Testis (tissue), 2 donors: ENCODE measurements at regions not wholly inside any gene's neighbourhood (a gene's known extent, or its start where the extent isn't known, plus 50 kb on each side); places are given as distances from the start of the nearest gene placed in this dataset.
"Not testable (repeated sequence)": the region's sequence is repeated elsewhere in the genome, so short reads cannot be mapped to it uniquely, and the experiment has no call there.

Source experiments
- POLR2A ChIP-seq: fragments of 450-650 bp; IDR thresholded peaks from one replicate; pipeline ENCODE4 v1.6.1; 2017; ENCODE audit warnings: antibody characterized with exemption, mild to moderate bottlenecking, moderate library complexity
- TF ChIP-seq, protein P1 (sequence below), 3 experiments: fragments of 450-650 bp in 2 of 3; fragments of 200-600 bp in 1 of 3; sonication (generic) in 1 of 3; IDR thresholded peaks; one replicate each; pipeline ENCODE4 v1.5.1; 2016 to 2019; ENCODE audit warnings: antibody characterized with exemption in 3 of 3, mild to moderate bottlenecking in 2 of 3, moderate library complexity in 1 of 3

DNA sequence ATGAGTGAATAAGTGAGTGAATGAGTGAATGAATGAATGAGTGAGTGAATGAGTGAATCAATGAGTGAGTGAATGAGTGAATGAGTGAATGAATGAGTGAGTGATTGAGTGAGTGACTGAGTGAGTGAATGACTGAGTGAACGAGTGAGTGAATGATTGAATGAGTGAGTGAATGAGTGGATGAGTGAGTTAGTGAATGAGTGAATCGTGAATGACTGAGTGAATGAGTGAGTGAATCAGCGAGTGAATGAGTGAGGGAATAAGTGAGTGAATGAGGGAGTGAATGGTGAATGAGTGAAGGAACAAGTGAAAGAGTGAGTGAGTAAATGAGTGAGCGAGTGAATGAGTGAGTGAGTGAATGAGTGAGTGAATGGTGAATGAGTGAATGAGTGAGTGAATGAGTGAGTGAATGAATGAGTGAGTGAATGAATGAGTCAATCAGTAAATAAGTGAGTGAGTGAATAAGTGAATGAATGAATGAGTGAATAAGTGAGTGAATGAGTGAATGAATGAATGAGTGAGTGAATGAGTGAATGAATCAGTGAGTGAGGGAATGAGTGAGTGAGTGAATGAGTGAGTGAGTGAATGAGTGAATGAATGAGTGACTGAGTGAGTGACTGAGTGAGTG, 135.7 kb upstream of the ZNF469 start:
- TF ChIP-seq, protein P1, sequence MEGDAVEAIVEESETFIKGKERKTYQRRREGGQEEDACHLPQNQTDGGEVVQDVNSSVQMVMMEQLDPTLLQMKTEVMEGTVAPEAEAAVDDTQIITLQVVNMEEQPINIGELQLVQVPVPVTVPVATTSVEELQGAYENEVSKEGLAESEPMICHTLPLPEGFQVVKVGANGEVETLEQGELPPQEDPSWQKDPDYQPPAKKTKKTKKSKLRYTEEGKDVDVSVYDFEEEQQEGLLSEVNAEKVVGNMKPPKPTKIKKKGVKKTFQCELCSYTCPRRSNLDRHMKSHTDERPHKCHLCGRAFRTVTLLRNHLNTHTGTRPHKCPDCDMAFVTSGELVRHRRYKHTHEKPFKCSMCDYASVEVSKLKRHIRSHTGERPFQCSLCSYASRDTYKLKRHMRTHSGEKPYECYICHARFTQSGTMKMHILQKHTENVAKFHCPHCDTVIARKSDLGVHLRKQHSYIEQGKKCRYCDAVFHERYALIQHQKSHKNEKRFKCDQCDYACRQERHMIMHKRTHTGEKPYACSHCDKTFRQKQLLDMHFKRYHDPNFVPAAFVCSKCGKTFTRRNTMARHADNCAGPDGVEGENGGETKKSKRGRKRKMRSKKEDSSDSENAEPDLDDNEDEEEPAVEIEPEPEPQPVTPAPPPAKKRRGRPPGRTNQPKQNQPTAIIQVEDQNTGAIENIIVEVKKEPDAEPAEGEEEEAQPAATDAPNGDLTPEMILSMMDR (IDR thresholded peaks at IDR 0.05) = not testable (repeated sequence)
- TF ChIP-seq POLR2A = not testable (repeated sequence)
